ENCODE measurements at regions not wholly inside any gene's neighbourhood (a gene's known extent, or its start where the extent isn't known, plus 50 kb on each side); places are given as distances from the start of the nearest gene placed in this dataset.

DNA sequence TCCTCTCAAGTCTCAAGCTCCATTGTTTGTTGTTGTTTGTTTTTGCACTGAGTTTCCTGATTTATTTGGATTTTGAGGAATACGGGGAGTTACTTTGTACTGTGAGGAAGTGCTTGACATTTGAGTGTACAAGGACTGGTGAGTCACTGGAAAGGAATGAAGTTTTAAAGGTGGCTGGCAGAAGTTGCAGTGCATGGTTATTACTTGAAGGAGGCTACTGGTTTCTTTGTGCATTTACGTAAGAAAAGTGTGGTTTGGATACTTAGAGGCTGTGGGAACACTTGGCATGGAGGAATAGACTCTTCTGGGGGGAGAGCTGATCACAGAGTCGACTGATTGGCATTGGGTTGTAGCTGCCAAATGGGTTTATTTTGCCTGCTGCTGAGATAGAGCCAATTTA lies 919.0 kb downstream of the TAF11L14 start:
- H3K36me3 ChIP-seq (ENCODE audit: control insufficient read depth, insufficient read depth, low read length) = no peaks in the 10 kb centered on the region
- H3K27me3 ChIP-seq (replicated peaks; ENCODE audit: control insufficient read depth, insufficient read depth, low read length) = no peaks in the 10 kb centered on the region
- Mint-ChIP-seq H3K27me3 (ENCODE audit: insufficient read depth, unreplicated experiment) (no peaks in the 10 kb centered on the region), H3K4me1 (ENCODE audit: low read depth, unreplicated experiment) (peaks cover 7% of the 10 kb centered on the region), H3K4me3 (ENCODE audit: unreplicated experiment) (no peak overlapping the region), H3K9me3 (ENCODE audit: unreplicated experiment) (peaks cover 39% of the 10 kb centered on the region), H3K36me3 (ENCODE audit: insufficient read depth, unreplicated experiment) (peaks cover 5% of the 10 kb centered on the region), H3K27ac (ENCODE audit: unreplicated experiment) (no peak overlapping the region)
- BruUV-seq (replicated peaks) = no TSS peak
- no peaks in the 10 kb centered on the region for H3K4me1 ChIP-seq
- ChIA-PET CTCF (interaction anchor here (0.6 kb wide), 1 partner anchor 146 kb away, joined by 3 read pairs; no protein-coding TSS in a partner anchor), POLR2A (no interaction called here)
- TF ChIP-seq, protein P1, sequence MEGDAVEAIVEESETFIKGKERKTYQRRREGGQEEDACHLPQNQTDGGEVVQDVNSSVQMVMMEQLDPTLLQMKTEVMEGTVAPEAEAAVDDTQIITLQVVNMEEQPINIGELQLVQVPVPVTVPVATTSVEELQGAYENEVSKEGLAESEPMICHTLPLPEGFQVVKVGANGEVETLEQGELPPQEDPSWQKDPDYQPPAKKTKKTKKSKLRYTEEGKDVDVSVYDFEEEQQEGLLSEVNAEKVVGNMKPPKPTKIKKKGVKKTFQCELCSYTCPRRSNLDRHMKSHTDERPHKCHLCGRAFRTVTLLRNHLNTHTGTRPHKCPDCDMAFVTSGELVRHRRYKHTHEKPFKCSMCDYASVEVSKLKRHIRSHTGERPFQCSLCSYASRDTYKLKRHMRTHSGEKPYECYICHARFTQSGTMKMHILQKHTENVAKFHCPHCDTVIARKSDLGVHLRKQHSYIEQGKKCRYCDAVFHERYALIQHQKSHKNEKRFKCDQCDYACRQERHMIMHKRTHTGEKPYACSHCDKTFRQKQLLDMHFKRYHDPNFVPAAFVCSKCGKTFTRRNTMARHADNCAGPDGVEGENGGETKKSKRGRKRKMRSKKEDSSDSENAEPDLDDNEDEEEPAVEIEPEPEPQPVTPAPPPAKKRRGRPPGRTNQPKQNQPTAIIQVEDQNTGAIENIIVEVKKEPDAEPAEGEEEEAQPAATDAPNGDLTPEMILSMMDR (IDR thresholded peaks at IDR 0.05; ENCODE audit: insufficient read depth in 1 of 2, low read depth in 1 of 2, low read length in 1 of 2, severe bottlenecking in 1 of 2, unreplicated experiment in 1 of 2) = no peak
- H3K4me3 ChIP-seq (ENCODE audit: low read depth, low read length) = no peak overlapping the region
- H3K9me3 ChIP-seq = peaks cover 21% of the 10 kb centered on the region; the same call in 1 of the 2 replicates
- intact Hi-C loops (cut with micrococcal nuclease; ENCODE audit: unreplicated experiment) = no loop called here
- peak in 1 of 2 experiments; percentile 4 for DNase-seq

DNA sequence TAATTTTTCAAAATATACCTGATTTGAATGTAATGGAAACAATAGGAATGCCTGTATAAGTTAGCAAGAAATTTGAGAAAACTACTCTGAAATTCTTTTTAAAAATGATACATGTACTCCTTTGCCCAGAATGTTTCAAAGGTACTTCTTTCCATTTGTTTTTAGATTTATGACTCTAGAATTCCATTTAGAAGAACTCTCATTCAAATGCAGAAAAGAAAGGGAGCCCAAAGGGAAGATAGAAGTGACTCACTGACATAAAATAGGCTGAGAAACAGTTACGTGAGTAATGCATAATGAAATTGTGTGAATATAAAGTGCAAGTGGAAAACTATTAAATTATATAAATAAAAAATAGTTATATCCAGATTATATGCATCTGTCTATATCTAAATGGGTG lies 926.3 kb downstream of the TAF11L14 start:
- POLR2A ChIA-PET = no interaction called here
- Mint-ChIP-seq H3K27ac (ENCODE audit: unreplicated experiment) (no peak overlapping the region), H3K9me3 (ENCODE audit: unreplicated experiment) (no peaks in the 10 kb centered on the region), H3K4me1 (ENCODE audit: low read depth, unreplicated experiment) (no peaks in the 10 kb centered on the region), H3K4me3 (ENCODE audit: unreplicated experiment) (no peak overlapping the region), H3K27me3 (ENCODE audit: insufficient read depth, unreplicated experiment) (no peaks in the 10 kb centered on the region), H3K36me3 (ENCODE audit: insufficient read depth, unreplicated experiment) (no peaks in the 10 kb centered on the region)
- BruUV-seq (replicated peaks) = no TSS peak
- Histone ChIP-seq H3K27me3 (replicated peaks; ENCODE audit: control insufficient read depth, insufficient read depth, low read length) (no peaks in the 10 kb centered on the region), H3K36me3 (ENCODE audit: control insufficient read depth, insufficient read depth, low read length) (no peaks in the 10 kb centered on the region), H3K4me3 (ENCODE audit: low read depth, low read length) (no peak overlapping the region), H3K9me3 (no peaks in the 10 kb centered on the region), H3K4me1 (no peaks in the 10 kb centered on the region)
- CTCF ChIA-PET = no interaction called here
- DNase-seq = no peak
- intact Hi-C loops (cut with micrococcal nuclease; ENCODE audit: unreplicated experiment) = no loop called here
- TF ChIP-seq, protein P1 (IDR thresholded peaks at IDR 0.05; ENCODE audit: insufficient read depth in 1 of 2, low read depth in 1 of 2, low read length in 1 of 2, severe bottlenecking in 1 of 2, unreplicated experiment in 1 of 2) = no peak

DNA sequence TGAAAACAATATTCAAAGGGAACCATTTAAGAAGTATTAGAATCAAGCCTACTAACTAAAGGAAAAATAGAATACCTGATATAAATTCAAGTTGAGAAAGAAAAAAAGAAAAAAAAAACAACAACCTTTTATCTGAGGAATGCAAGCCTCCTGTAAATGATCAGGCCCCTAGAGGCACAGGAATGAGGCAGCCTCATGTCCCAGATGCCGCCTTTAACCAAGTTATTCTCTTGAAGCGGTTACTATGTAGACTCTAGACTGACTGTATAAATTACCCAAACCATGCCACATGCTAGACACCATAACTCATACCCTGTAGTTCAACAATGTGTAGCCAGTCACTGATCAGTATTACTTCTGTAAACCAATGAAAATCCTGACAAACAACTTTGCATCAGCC lies 929.6 kb downstream of the TAF11L14 start:
- H3K27ac Mint-ChIP-seq (ENCODE audit: unreplicated experiment) = no peak overlapping the region
- TF ChIP-seq, protein P1 (IDR thresholded peaks at IDR 0.05; ENCODE audit: insufficient read depth in 1 of 2, low read depth in 1 of 2, low read length in 1 of 2, severe bottlenecking in 1 of 2, unreplicated experiment in 1 of 2) = no peak
- ChIA-PET CTCF (no interaction called here), POLR2A (no interaction called here)
- no peaks in the 10 kb centered on the region for H3K27me3 Mint-ChIP-seq (ENCODE audit: insufficient read depth, unreplicated experiment)
- Histone ChIP-seq H3K4me3 (ENCODE audit: low read depth, low read length) (no peak overlapping the region), H3K36me3 (ENCODE audit: control insufficient read depth, insufficient read depth, low read length) (no peaks in the 10 kb centered on the region), H3K27me3 (replicated peaks; ENCODE audit: control insufficient read depth, insufficient read depth, low read length) (no peaks in the 10 kb centered on the region), H3K4me1 (no peaks in the 10 kb centered on the region), H3K9me3 (no peaks in the 10 kb centered on the region)
- H3K4me3 Mint-ChIP-seq (ENCODE audit: unreplicated experiment) = no peak overlapping the region
- BruUV-seq (replicated peaks) = no TSS peak
- H3K9me3 Mint-ChIP-seq (ENCODE audit: unreplicated experiment) = no peaks in the 10 kb centered on the region
- no peaks in the 10 kb centered on the region for H3K4me1 Mint-ChIP-seq (ENCODE audit: low read depth, unreplicated experiment)
- no peaks in the 10 kb centered on the region for H3K36me3 Mint-ChIP-seq (ENCODE audit: insufficient read depth, unreplicated experiment)
- no peak for DNase-seq
- intact Hi-C loops (cut with micrococcal nuclease; ENCODE audit: unreplicated experiment) = no loop called here
